ENCODE measurements at regions not wholly inside any gene's neighbourhood (a gene's known extent, or its start where the extent isn't known, plus 50 kb on each side); places are given as distances from the start of the nearest gene placed in this dataset.

DNA sequence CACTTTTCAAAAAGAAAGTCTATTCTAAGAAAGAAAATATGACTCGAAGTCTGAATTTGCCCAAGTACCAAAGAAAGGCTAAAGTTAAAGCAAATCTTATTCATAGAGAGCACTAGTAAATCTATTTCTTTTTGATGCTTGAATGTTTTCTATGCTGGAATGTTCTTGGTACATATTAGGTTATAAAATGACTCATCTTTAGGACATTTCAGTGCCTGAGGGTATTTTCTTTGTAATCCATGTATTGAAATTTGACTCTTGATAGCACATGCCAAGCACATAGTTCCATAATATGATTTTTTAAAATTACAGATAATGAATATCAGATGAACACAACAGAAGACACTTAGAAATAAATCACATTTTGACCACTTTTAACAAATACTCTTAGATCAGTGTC lies 232.8 kb downstream of the TRIML1 start:
- Histone ChIP-seq H3K36me3 (no peaks in the 10 kb centered on the region), H3K27me3 (no peaks in the 10 kb centered on the region)

DNA sequence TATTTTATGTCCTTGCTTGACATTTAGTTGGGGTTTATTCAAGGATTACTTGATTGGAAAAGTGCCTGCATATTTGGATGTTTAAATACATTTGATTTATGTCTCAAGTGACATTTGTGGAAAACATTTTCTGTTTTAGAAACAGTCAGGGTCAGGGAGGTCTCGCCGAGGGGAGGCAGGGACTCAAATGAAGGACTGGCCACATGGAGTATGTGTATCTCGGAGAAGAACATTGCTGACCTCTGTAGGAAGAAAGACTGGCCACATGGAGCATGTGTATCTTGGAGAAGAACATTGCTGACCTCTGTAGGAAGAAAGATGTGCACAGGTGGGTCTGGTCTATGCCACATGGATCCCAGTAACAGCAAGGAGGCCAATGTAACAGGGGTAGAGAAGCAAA lies 233.6 kb downstream of the TRIML1 start:
- 34 to 63% methylated on average over 1 to 3 of the region's 3 CpGs for WGBS, 2 donors (ENCODE audit: low coverage in 1 of 2)
- H3K4me3 ChIP-seq: no peak overlapping the region
- H3K4me1 ChIP-seq: no peaks in the 10 kb centered on the region
- H3K9me3 ChIP-seq: peaks cover 0 to 16% (median 0%) of the 10 kb centered on the region in 3 donors
- H3K36me3 ChIP-seq: no peaks in the 10 kb centered on the region
- H3K27ac ChIP-seq: no peak overlapping the region
- H3K27me3 ChIP-seq: no peaks in the 10 kb centered on the region
- ATAC-seq: peak; percentile 36
- no peak for TF ChIP-seq EP300 (IDR thresholded peaks at IDR 0.05)
- TF ChIP-seq, protein P1, sequence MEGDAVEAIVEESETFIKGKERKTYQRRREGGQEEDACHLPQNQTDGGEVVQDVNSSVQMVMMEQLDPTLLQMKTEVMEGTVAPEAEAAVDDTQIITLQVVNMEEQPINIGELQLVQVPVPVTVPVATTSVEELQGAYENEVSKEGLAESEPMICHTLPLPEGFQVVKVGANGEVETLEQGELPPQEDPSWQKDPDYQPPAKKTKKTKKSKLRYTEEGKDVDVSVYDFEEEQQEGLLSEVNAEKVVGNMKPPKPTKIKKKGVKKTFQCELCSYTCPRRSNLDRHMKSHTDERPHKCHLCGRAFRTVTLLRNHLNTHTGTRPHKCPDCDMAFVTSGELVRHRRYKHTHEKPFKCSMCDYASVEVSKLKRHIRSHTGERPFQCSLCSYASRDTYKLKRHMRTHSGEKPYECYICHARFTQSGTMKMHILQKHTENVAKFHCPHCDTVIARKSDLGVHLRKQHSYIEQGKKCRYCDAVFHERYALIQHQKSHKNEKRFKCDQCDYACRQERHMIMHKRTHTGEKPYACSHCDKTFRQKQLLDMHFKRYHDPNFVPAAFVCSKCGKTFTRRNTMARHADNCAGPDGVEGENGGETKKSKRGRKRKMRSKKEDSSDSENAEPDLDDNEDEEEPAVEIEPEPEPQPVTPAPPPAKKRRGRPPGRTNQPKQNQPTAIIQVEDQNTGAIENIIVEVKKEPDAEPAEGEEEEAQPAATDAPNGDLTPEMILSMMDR (IDR thresholded peaks at IDR 0.05): no peak
- TF ChIP-seq POLR2AphosphoS5 (IDR thresholded peaks at IDR 0.05): no peak
- TF ChIP-seq POLR2A (IDR thresholded peaks at IDR 0.05): no peak

More for the DNA sequence above, 232.8 kb downstream of the TRIML1 start:
- H3K9me3 ChIP-seq: peaks cover 0 to 16% (median 0%) of the 10 kb centered on the region in 3 donors
- no peak overlapping the region for H3K27ac ChIP-seq
- H3K4me3 ChIP-seq: no peak overlapping the region
- no peak for ATAC-seq
- 59 to 75% methylated on average over 1 of the region's 1 CpG for WGBS, 2 donors (ENCODE audit: low coverage in 1 of 2)
- H3K4me1 ChIP-seq: no peaks in the 10 kb centered on the region
- TF ChIP-seq, protein P1 (IDR thresholded peaks at IDR 0.05): no peak
- TF ChIP-seq POLR2AphosphoS5 (IDR thresholded peaks at IDR 0.05): no peak
- no peak for TF ChIP-seq EP300 (IDR thresholded peaks at IDR 0.05)
- TF ChIP-seq POLR2A (IDR thresholded peaks at IDR 0.05): no peak

DNA sequence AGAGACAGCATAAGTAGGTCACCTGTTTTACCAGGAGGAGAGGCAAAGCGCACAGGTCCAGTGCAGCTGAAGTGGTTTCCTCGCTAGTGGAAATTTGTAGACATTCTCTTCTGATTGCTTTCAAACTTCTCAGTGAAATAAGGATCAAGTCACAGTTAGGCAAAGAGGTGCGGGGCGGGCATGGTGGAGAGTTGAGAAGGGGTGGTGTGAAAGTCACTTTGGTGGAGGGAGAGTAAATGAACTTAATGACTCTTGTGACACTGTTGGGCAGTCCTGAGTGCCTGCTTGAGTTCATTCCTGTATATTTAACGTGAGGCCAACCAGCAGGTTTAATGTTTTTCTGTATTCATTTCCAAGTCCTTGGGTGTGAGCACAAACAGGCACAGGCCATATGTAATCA lies 235.6 kb downstream of the TRIML1 start:
- Histone ChIP-seq H3K9me3 (peaks cover 0 to 16% (median 0%) of the 10 kb centered on the region in 3 donors), H3K27ac (no peak overlapping the region), H3K27me3 (no peaks in the 10 kb centered on the region), H3K4me3 (no peak overlapping the region), H3K36me3 (no peaks in the 10 kb centered on the region), H3K4me1 (no peaks in the 10 kb centered on the region)
- WGBS, 2 donors (ENCODE audit: low coverage in 1 of 2): 87 to 90% methylated on average over 3 to 5 of the region's 5 CpGs
- TF ChIP-seq POLR2A (IDR thresholded peaks at IDR 0.05) (no peak), EP300 (IDR thresholded peaks at IDR 0.05) (no peak), POLR2AphosphoS5 (IDR thresholded peaks at IDR 0.05) (no peak)
- TF ChIP-seq, protein P1 (IDR thresholded peaks at IDR 0.05): no peak
- no peak for ATAC-seq

DNA sequence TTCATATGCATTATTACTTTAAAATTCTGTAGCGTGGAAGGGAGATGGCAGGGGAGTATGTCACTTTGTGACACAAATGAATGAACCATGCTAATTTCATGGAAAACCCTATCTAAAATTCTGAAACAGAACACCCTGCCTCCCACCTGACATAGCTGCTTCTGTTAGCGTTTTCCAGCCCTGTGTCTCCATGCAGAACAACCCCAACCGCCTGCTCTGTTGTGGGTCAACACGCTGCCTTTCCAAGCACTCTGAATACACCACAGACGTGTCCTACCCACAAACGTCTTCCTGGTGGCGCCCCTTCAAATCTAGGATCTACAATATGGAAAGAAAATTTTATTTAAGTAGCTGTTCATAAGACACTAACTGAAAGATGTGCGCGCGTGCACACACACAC lies 238.6 kb downstream of the TRIML1 start:
- no peak overlapping the region for H3K4me3 ChIP-seq
- TF ChIP-seq, protein P1 (IDR thresholded peaks at IDR 0.05): no peak
- no peak for TF ChIP-seq POLR2AphosphoS5 (IDR thresholded peaks at IDR 0.05)
- H3K27me3 ChIP-seq: no peaks in the 10 kb centered on the region
- 93 to 100% methylated on average over 5 to 10 of the region's 10 CpGs for WGBS, 2 donors (ENCODE audit: low coverage in 1 of 2)
- no peaks in the 10 kb centered on the region for H3K4me1 ChIP-seq
- no peak overlapping the region for H3K27ac ChIP-seq
- no peak for ATAC-seq
- peaks cover 0 to 16% (median 0%) of the 10 kb centered on the region in 3 donors for H3K9me3 ChIP-seq
- H3K36me3 ChIP-seq: no peaks in the 10 kb centered on the region

DNA sequence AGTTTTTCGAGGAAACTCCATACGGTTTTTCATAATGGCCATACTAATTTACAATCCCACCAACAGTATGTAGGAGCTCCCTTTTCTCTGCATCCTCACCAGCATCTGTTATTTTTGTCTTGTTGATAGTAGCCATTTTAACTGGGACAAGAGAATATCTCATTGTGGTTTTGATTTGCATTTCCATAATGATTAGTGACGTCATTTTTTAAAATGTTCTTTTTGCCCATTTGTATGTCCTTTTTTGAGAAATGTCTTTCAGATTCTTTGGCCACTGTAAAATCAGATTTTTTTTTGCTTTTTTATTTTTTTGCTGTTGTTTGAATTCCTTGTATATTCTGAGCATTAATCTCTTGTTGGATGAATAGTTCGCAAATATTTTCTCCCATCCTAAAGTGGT lies 243.9 kb downstream of the TRIML1 start:
- no peak for ATAC-seq
- Histone ChIP-seq H3K27ac (no peak overlapping the region), H3K27me3 (no peaks in the 10 kb centered on the region), H3K36me3 (no peaks in the 10 kb centered on the region), H3K9me3 (peaks cover 0 to 11% (median 1%) of the 10 kb centered on the region in 3 donors), H3K4me1 (no peaks in the 10 kb centered on the region), H3K4me3 (no peak overlapping the region)
- WGBS, 2 donors (ENCODE audit: low coverage in 1 of 2): 84 to 91% methylated on average over 3 to 4 of the region's 4 CpGs
- TF ChIP-seq POLR2A (IDR thresholded peaks at IDR 0.05) (no peak), EP300 (IDR thresholded peaks at IDR 0.05) (no peak), POLR2AphosphoS5 (IDR thresholded peaks at IDR 0.05) (no peak)
- TF ChIP-seq, protein P1 (IDR thresholded peaks at IDR 0.05): no peak

Measured in gastroesophageal sphincter (tissue), 4 donors.